ENCODE measurements at regions not wholly inside any gene's neighbourhood (a gene's known extent, or its start where the extent isn't known, plus 50 kb on each side); places are given as distances from the start of the nearest gene placed in this dataset.

- Mint-ChIP-seq H3K9me3 (peaks cover 3 to 17% of the 10 kb centered on the region in 2 donors), H3K4me1 (ENCODE audit: low read depth in 2 of 2) (no peaks in the 10 kb centered on the region), H3K27me3 (no peaks in the 10 kb centered on the region), H3K4me3 (no peak overlapping the region), H3K36me3 (ENCODE audit: insufficient read depth) (no peaks in the 10 kb centered on the region), H3K27ac (no peak overlapping the region)
- DNase-seq (no peak), ATAC-seq (replicated peaks) (no peak)
These were observed 406.8 kb downstream of the TMA16 start for GRCh38 chr4:163901319-163901718.

DNA sequence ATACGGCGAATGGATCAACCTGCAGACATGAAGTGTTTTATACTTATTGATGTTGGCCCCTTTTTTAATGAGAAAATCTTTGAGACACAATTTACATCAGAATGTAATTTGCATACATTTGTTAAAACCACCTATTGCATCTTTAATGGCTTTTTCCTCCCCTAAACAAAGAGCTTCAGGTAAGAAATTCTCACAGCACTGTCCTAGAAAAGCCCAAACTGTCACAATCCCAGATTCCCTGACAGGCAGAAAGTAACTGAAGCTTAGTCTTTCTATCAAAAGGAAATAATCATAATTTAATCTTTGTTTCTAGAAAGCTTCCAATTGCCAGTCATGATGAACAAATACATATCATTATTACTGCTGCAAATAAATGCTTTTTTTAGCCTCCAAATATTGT, 407.9 kb downstream of the TMA16 start:
- no peak overlapping the region for H3K27ac Mint-ChIP-seq
- H3K36me3 Mint-ChIP-seq (ENCODE audit: insufficient read depth) = no peaks in the 10 kb centered on the region
- no peaks in the 10 kb centered on the region for H3K27me3 Mint-ChIP-seq
- ATAC-seq (replicated peaks) = no peak
- DNase-seq = no peak
- no peak overlapping the region for H3K4me3 Mint-ChIP-seq
- no peaks in the 10 kb centered on the region for H3K4me1 Mint-ChIP-seq (ENCODE audit: low read depth in 2 of 2)
- H3K9me3 Mint-ChIP-seq = peaks cover 0 to 6% of the 10 kb centered on the region in 2 donors

DNA sequence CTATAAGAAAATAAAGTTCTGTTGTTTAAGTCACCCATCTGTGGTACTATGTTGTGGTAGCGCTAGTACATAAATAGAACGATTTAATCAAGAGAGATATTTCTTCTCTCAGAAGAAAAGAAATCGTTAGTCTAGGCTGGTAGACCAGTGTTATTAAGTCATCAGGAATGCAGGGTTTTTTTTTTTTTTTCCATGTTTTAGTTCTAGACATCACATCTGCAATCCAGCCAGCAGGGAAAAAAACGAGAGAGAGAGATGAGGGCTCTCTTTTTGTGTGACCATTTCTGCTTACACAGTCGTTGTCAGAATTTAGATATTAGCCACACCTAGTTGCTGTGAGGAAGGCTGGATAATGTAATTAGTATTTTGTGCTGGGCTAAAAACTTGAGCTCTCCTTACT, 417.4 kb downstream of the TMA16 start:
- H3K4me1 Mint-ChIP-seq (ENCODE audit: low read depth in 2 of 2) = no peaks in the 10 kb centered on the region
- DNase-seq = no peak

GRCh38 chr4:163913571-163913970, 419.1 kb downstream of the TMA16 start:
- Mint-ChIP-seq H3K27me3 (no peaks in the 10 kb centered on the region), H3K4me3 (no peak overlapping the region), H3K36me3 (ENCODE audit: insufficient read depth) (no peaks in the 10 kb centered on the region), H3K27ac (no peak overlapping the region), H3K4me1 (ENCODE audit: low read depth in 2 of 2) (no peaks in the 10 kb centered on the region), H3K9me3 (peaks cover 0 to 6% of the 10 kb centered on the region in 2 donors)
- ATAC-seq (replicated peaks) (no peak), DNase-seq (no peak)

More for the DNA sequence above, 417.4 kb downstream of the TMA16 start:
- no peak overlapping the region for H3K4me3 Mint-ChIP-seq
- H3K27ac Mint-ChIP-seq = no peak overlapping the region
- H3K27me3 Mint-ChIP-seq = no peaks in the 10 kb centered on the region
- ATAC-seq (replicated peaks) = no peak
- H3K36me3 Mint-ChIP-seq (ENCODE audit: insufficient read depth) = no peaks in the 10 kb centered on the region
- H3K9me3 Mint-ChIP-seq = peaks cover 6 to 7% of the 10 kb centered on the region in 2 donors

GRCh38 chr4:163915896-163916295, 421.4 kb downstream of the TMA16 start:
- ATAC-seq (replicated peaks) = no peak
- Mint-ChIP-seq H3K27ac (no peak overlapping the region), H3K36me3 (ENCODE audit: insufficient read depth) (no peaks in the 10 kb centered on the region), H3K4me1 (ENCODE audit: low read depth in 2 of 2) (no peaks in the 10 kb centered on the region), H3K9me3 (peaks cover 0 to 4% of the 10 kb centered on the region in 2 donors), H3K27me3 (no peaks in the 10 kb centered on the region), H3K4me3 (no peak overlapping the region)
- no peak for DNase-seq

GRCh38 chr4:163920426-163920825, 425.9 kb downstream of the TMA16 start:
- Mint-ChIP-seq H3K4me1 (ENCODE audit: low read depth in 2 of 2) (no peaks in the 10 kb centered on the region), H3K27me3 (no peaks in the 10 kb centered on the region), H3K4me3 (no peak overlapping the region), H3K9me3 (peaks cover 0 to 3% of the 10 kb centered on the region in 2 donors), H3K36me3 (ENCODE audit: insufficient read depth) (no peaks in the 10 kb centered on the region), H3K27ac (no peak overlapping the region)
- DNase-seq = no peak
- ATAC-seq (replicated peaks) = no peak

GRCh38 chr4:163922302-163922701, 427.8 kb downstream of the TMA16 start:
- H3K27me3 Mint-ChIP-seq = no peaks in the 10 kb centered on the region

GRCh38 chr4:163923092-163923491, 428.6 kb downstream of the TMA16 start:
- no peak for DNase-seq
- Mint-ChIP-seq H3K36me3 (ENCODE audit: insufficient read depth) (no peaks in the 10 kb centered on the region), H3K4me3 (no peak overlapping the region), H3K4me1 (ENCODE audit: low read depth in 2 of 2) (no peaks in the 10 kb centered on the region), H3K27ac (no peak overlapping the region), H3K27me3 (no peaks in the 10 kb centered on the region), H3K9me3 (peaks cover 0 to under 1% of the 10 kb centered on the region in 2 donors)
- no peak for ATAC-seq (replicated peaks)

More at GRCh38 chr4:163922302-163922701, 427.8 kb downstream of the TMA16 start:
- ATAC-seq (replicated peaks) (no peak), DNase-seq (no peak)
- Mint-ChIP-seq H3K36me3 (ENCODE audit: insufficient read depth) (no peaks in the 10 kb centered on the region), H3K27ac (no peak overlapping the region), H3K9me3 (no peaks in the 10 kb centered on the region), H3K4me1 (ENCODE audit: low read depth in 2 of 2) (no peaks in the 10 kb centered on the region), H3K4me3 (no peak overlapping the region)

- DNase-seq = no peak
- H3K9me3 Mint-ChIP-seq = peaks cover 5 to 6% of the 10 kb centered on the region in 2 donors
- no peak for ATAC-seq (replicated peaks)
- no peaks in the 10 kb centered on the region for H3K27me3 Mint-ChIP-seq
- H3K4me3 Mint-ChIP-seq = no peak overlapping the region
- no peaks in the 10 kb centered on the region for H3K36me3 Mint-ChIP-seq (ENCODE audit: insufficient read depth)
- H3K4me1 Mint-ChIP-seq (ENCODE audit: low read depth in 2 of 2) = no peaks in the 10 kb centered on the region
- no peak overlapping the region for H3K27ac Mint-ChIP-seq
These were observed 435.6 kb downstream of the TMA16 start for GRCh38 chr4:163930086-163930485.

GRCh38 chr4:163932504-163932903, 438.0 kb downstream of the TMA16 start:
- ATAC-seq (replicated peaks) (no peak), DNase-seq (no peak)
- Mint-ChIP-seq H3K36me3 (ENCODE audit: insufficient read depth) (no peaks in the 10 kb centered on the region), H3K4me1 (ENCODE audit: low read depth in 2 of 2) (no peaks in the 10 kb centered on the region), H3K27ac (no peak overlapping the region), H3K27me3 (no peaks in the 10 kb centered on the region), H3K9me3 (peaks cover 5 to 13% of the 10 kb centered on the region in 2 donors), H3K4me3 (no peak overlapping the region)

GRCh38 chr4:163939597-163939996, 445.1 kb downstream of the TMA16 start:
- H3K4me1 Mint-ChIP-seq (ENCODE audit: low read depth in 2 of 2) = no peaks in the 10 kb centered on the region
- H3K9me3 Mint-ChIP-seq = peaks cover 7 to 12% of the 10 kb centered on the region in 2 donors
- no peak overlapping the region for H3K27ac Mint-ChIP-seq
- H3K4me3 Mint-ChIP-seq = no peak overlapping the region
- DNase-seq = no peak
- H3K27me3 Mint-ChIP-seq = no peaks in the 10 kb centered on the region
- peaks cover 2% of the 10 kb centered on the region for H3K36me3 Mint-ChIP-seq (ENCODE audit: insufficient read depth)
- no peak for ATAC-seq (replicated peaks)

DNA sequence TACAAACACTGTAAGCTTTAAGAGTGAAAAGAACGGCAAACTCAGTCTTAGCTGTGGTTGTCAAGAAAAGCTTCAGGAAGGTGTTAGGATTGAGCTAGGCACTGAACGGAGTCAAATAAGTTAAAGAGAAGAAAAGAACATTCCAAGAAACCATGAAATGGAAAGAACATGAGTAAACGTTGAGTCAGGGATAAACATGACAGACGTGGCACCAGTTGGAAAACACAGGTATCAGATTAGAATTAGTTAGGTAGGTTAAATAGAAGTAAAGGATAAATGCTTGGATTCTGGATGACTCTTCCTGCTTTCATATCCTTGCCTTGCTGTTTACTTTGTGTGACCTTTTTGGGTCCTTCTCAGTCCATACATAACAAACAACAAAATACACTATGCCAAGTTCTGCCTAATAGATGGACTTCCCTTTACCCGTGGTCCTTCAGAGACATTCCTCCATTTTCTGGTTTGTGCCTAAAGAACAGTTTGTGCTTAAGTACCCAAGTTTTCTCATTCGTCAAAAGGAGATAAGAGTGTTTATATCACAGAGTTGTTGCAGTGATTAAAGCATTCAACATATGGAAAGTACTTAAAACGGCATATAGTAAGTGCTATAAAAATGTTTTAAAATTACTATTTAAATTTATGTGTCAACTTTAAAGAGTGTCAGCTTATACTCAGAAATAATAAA, 446.9 kb downstream of the TMA16 start:
- peaks cover 2% of the 10 kb centered on the region for H3K36me3 Mint-ChIP-seq (ENCODE audit: insufficient read depth)
- no peaks in the 10 kb centered on the region for H3K27me3 Mint-ChIP-seq
- peaks cover 2 to 10% of the 10 kb centered on the region in 2 donors for H3K9me3 Mint-ChIP-seq
- H3K4me3 Mint-ChIP-seq = no peak overlapping the region
- ATAC-seq (replicated peaks) = no peak
- no peak for DNase-seq
- no peak overlapping the region for H3K27ac Mint-ChIP-seq
- no peaks in the 10 kb centered on the region for H3K4me1 Mint-ChIP-seq (ENCODE audit: low read depth in 2 of 2)

DNA sequence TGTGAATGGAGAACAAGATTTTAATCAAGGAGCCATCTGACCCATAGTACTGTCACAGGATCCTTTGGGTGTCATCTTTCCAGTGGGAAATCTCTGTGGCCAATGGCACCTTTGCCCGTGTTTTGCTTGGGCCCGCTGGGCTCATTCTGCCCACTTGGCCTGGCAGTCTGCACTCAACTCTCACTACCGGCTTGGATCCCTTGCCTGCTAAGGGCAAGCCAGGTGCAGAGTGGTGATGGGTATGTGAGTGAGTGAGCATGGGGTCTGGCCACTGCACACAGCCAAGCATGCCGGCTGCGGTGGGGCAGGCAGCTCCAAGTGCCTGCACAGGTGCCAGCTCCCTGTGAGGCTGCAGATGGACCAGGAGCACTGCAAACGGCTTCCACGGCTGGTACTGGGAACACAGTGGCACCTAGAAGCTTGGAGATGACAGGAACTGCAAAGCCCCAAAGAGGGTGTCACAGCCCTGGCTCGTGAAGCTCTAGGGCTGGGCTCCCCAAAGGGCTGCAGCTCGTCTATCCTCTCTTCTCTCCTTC, 454.5 kb downstream of the TMA16 start:
- Mint-ChIP-seq H3K27me3 (no peaks in the 10 kb centered on the region), H3K4me1 (ENCODE audit: low read depth in 2 of 2) (no peaks in the 10 kb centered on the region), H3K4me3 (no peak overlapping the region), H3K9me3 (peaks cover 3 to 14% of the 10 kb centered on the region in 2 donors), H3K36me3 (ENCODE audit: insufficient read depth) (no peaks in the 10 kb centered on the region), H3K27ac (no peak overlapping the region)
- ATAC-seq (replicated peaks) = no peak
- no peak for DNase-seq

DNA sequence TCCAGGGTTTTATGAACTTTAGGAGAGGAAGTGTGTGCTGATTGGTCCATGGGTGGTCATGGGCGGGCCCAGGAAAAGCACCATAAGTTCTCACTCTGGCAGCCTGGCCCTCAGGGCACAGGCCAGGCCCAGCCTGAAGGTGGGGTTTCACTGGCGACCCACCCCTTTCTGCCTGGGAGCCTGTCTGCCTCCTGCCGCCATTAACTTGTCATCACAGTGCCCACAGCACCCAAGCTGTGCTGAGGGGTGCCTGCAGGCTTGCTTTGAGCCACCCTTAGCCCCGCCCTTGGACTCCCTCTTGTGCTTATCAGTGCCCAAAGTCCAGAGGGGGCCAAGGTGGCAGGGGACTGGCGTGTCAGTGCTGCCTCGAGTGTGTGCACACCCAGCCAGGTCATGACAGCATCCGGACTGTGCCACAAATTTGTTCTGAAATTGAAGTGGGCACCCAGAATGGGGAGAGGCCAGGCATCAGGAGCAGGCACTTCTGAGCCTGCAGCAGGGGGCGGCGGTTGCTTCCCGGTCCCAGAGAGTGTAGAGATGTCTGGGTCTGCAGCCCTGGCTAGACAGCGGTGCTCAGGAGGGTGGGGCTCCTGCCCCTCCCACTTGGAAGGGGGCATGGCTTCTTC, 455.6 kb downstream of the TMA16 start:
- peaks cover 3 to 14% of the 10 kb centered on the region in 2 donors for H3K9me3 Mint-ChIP-seq
- no peak overlapping the region for H3K4me3 Mint-ChIP-seq
- H3K27me3 Mint-ChIP-seq = no peaks in the 10 kb centered on the region
- H3K27ac Mint-ChIP-seq = no peak overlapping the region
- DNase-seq (no peak), ATAC-seq (replicated peaks) (no peak)
- H3K4me1 Mint-ChIP-seq (ENCODE audit: low read depth in 2 of 2) = no peaks in the 10 kb centered on the region
- no peaks in the 10 kb centered on the region for H3K36me3 Mint-ChIP-seq (ENCODE audit: insufficient read depth)

All from effector memory CD8-positive, alpha-beta T cell (primary cell).